WI38 (cell line): ENCODE measurements at regions not wholly inside any gene's neighbourhood (a gene's known extent, or its start where the extent isn't known, plus 50 kb on each side); places are given as distances from the start of the nearest gene placed in this dataset.

Source experiments
- H3K4me3 ChIP-seq: 2 replicates; pipeline ENCODE4 v1.5.1; 2011; ENCODE audit warnings: low read depth, mild to moderate bottlenecking, control low read depth, low read length
- TF ChIP-seq, protein P1 (sequence below): IDR thresholded peaks from 2 replicates; pipeline ENCODE4 v1.5.1; 2012; ENCODE audit warnings: low read depth, mild to moderate bottlenecking, control low read depth, low read length

DNA sequence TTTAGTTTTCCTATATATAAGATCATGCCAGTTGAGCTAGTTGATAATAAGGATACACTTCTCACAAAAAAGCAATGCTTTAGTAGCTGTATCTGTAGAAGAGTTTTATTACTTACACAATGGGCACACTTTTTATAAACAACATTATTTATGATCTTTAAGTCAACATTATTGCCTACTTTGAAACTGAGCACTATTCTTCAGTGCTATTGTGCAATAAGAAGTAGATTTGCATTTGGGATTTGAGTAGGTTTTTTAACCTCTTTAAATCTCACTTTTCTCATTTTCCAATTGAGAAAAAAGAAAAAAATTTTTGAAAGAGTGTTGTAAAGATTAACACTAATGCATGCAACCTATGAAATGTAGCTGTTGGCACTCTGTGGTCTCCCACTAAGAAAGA, 1198.3 kb downstream of the GALC start:
- H3K4me3 ChIP-seq: no peak overlapping the region
- TF ChIP-seq, protein P1, sequence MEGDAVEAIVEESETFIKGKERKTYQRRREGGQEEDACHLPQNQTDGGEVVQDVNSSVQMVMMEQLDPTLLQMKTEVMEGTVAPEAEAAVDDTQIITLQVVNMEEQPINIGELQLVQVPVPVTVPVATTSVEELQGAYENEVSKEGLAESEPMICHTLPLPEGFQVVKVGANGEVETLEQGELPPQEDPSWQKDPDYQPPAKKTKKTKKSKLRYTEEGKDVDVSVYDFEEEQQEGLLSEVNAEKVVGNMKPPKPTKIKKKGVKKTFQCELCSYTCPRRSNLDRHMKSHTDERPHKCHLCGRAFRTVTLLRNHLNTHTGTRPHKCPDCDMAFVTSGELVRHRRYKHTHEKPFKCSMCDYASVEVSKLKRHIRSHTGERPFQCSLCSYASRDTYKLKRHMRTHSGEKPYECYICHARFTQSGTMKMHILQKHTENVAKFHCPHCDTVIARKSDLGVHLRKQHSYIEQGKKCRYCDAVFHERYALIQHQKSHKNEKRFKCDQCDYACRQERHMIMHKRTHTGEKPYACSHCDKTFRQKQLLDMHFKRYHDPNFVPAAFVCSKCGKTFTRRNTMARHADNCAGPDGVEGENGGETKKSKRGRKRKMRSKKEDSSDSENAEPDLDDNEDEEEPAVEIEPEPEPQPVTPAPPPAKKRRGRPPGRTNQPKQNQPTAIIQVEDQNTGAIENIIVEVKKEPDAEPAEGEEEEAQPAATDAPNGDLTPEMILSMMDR: no peak

DNA sequence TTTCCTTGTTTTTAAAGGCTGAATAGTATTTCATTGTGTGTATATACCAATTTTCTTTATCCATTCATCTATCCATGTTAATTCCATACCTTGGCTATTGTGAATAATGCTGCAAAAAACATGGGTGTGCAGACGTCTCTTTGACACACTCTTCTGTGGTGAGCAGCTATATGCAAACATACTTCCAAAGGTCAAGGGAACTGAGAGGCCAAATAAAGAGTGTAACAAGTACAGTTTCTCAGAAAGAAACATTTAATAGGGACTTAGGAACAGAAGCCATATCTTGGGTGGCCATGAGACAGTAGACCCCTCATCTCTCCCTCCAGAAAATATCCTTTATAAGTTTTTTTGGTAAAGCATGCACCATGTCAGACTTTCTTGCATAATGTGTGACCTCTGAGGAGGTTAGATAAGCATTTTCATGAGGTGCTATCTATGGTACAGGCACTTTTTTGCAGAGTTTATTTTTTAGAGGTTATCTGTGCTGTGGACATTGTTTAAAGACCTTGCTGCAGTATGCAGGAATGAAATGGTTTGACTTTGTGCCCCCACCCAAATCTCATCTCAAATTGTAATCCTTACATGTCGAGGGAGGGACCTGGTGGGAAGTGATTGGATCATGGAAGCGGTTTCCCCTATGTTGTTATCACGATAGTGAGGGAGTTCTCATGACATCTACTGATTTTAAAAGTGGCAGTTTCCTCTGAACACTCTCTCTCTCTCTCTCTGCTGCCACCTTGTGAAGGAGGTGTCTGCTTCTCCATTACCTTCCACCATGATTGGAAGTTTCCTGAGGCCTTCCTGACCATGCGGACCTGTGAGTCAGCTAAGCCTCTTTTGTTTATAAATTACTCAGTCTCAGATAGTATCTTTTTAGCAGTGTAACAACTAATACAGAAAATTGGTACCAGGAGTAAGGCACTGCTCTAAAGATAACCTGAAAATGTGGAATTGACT, 1202.3 kb downstream of the GALC start:
- H3K4me3 ChIP-seq: no peak overlapping the region
- TF ChIP-seq, protein P1: no peak

DNA sequence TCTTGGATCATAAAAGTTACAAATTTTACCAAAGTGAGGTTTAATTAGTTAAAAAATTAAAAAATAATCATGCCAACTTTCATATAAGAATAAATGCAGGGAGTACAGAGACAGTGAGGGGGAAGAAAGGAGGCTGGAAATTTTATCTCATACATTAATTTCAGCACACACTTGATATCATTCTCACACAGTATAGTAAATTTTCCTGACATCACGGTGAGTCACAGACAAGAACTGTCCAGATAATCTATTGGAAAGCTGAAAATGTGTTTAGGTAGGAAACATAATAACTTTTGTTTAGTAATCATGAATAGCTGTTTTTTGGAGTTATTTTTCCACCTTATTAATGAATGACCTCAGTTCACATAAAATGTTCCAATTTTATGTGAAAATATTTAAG, 1204.8 kb downstream of the GALC start:
- TF ChIP-seq, protein P1: no peak
- no peak overlapping the region for H3K4me3 ChIP-seq

DNA sequence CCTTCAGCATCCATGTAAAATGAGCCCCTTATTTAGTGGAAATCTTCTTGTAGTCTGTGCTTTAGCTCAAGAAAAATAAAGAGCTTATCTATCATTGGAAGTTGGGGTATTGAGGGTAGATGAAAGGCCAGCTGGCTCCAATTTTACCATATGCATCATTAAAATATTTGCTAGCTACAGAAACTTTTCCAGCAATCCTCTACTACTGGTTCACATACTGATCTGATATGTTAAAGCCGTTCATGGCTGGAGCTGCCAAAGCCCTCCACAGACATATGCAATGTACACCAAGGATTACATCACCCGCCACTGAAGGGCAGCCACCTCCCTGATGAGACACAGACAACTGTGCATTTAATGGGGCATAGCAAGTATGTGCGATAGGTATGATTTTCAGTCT, 1205.3 kb downstream of the GALC start:
- TF ChIP-seq, protein P1: no peak
- no peak overlapping the region for H3K4me3 ChIP-seq

DNA sequence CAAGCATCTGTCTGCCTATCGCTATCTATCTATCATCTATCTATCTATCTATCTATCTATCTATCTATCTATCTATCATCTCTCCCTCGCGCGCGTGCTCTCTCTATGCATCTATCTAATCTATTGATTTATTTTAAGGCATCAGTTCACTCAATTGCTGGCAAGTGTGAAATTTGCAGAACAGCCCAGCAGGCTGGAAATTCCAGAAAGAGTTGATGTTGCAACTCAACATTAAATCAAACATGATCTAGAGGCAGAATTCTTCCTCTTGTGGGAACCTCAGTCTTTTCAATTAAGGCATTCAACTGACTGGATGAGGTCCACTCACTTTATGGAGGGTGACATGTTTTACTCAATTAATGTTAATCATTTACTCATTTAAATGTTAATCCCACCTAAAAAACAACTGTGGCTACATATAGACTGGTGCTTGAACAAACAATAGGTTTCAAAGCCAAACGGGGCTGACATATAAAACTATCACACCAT, 1210.8 kb downstream of the GALC start:
- TF ChIP-seq, protein P1: no peak
- H3K4me3 ChIP-seq: no peak overlapping the region

DNA sequence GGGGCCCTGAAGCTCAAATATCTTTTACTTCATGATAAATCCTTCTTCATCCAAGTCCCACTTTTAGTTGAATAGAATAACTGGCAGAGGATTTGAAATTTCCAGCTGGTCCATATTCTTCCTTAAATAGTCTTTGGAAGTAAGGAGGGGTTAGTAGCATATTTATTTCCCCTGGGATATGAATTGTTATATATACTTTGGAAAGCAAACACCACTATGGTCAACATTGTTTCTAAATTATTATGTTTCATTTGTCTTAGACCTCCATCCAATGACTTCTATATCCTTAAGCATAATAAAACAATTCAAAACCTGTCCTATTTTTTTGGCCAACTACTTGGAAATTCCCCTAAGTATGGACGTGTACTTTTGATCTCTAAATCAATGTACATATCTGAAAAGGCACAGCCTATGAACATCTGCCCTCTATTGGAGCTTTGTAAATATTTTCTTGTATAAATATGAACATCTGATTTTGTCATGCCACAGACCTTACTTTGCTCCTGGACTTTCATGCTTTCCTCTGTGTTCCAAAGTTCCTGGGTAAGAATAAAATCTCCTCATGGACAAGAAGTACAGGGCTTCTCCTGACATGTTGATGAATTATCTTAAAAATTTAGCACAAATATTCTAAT, 1212.0 kb downstream of the GALC start:
- TF ChIP-seq, protein P1: no peak
- no peak overlapping the region for H3K4me3 ChIP-seq

DNA sequence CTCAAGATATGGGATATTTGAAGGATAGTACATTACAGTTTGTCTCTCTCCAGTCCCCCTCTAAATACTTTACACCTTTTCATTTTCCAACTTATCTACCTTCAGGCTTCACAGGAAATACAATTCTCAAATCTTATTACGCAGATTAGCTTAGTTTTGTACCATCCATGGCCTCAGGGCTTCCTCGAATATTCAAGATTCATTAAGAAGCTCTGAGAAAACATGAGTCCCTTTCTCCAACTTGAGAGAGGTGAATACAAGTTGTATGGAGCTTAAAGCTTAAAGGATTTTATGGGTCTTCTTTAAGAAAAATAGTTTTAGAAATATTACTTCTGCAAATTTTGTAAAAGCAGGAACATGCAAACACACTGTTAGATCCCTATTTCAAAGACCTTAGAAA, 1212.5 kb downstream of the GALC start:
- no peak overlapping the region for H3K4me3 ChIP-seq
- TF ChIP-seq, protein P1: no peak
